ENCODE measurements at regions not wholly inside any gene's neighbourhood (a gene's known extent, or its start where the extent isn't known, plus 50 kb on each side); places are given as distances from the start of the nearest gene placed in this dataset.
A peak's percentile ranks its signal among the peaks of the same experiment; 100 is the strongest.

DNA sequence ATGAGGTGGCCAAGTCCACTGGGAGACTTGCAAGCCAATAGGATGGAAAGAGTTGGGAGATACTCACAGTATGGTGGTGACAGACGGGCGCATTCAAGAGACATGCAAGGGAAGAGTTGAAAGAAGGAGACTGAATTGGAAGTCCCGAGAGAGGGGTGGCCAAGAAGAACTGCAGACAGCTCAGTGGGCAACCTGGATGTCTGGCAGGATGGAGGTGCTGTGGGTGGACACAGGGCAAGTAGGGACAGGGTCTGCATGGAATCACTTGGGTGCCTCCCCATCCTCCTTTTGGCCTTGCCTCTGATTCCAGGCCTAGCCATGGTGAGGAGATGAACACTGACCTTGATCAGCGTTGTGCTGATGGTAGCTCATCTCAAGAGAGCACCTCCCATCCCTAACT lies 235.7 kb upstream of the COPS8 start:
- H3K36me3 ChIP-seq (ENCODE audit: control insufficient read depth, insufficient read depth, low read length): no peaks in the 10 kb centered on the region
- peaks cover 12% of the 10 kb centered on the region for H3K9me3 ChIP-seq (ENCODE audit: control insufficient read depth, insufficient read depth, low read depth, low read length)
- H3K27me3 ChIP-seq (ENCODE audit: control insufficient read depth, insufficient read depth, low read length): no peaks in the 10 kb centered on the region
- H3K9ac ChIP-seq (ENCODE audit: low read length): no peak overlapping the region
- peaks cover 33% of the 10 kb centered on the region for H3K4me1 ChIP-seq (ENCODE audit: control insufficient read depth, insufficient read depth, low read length)
- H3K27ac ChIP-seq (ENCODE audit: low read depth, low read length): no peak overlapping the region
- no peak overlapping the region for H3K4me3 ChIP-seq (ENCODE audit: low read depth, low read length)

DNA sequence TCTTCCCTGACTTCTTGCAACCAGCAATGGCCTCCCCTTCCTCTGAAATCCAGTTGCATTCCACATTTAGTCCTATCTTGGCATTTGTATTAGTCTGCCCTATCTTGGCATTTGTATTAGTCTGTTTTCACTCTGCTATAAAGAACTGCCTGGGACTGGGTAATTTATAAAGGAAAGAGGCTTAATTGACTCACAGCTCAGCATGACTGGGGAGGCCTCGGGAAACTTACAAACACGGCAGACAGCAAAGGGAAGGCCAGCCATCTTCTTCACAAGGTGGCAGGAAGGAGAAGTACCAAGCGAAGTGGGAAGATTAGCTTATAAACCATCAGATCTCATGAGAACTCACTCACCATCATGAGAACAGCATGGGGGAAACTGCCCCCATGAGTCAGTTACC lies 234.5 kb upstream of the COPS8 start:
- H3K27ac ChIP-seq (ENCODE audit: low read depth, low read length): no peak overlapping the region
- no peaks in the 10 kb centered on the region for H3K36me3 ChIP-seq (ENCODE audit: control insufficient read depth, insufficient read depth, low read length)
- H3K9ac ChIP-seq (ENCODE audit: low read length): no peak overlapping the region
- no peaks in the 10 kb centered on the region for H3K27me3 ChIP-seq (ENCODE audit: control insufficient read depth, insufficient read depth, low read length)
- peaks cover 7% of the 10 kb centered on the region for H3K9me3 ChIP-seq (ENCODE audit: control insufficient read depth, insufficient read depth, low read depth, low read length)
- peaks cover 37% of the 10 kb centered on the region for H3K4me1 ChIP-seq (ENCODE audit: control insufficient read depth, insufficient read depth, low read length)
- no peak overlapping the region for H3K4me3 ChIP-seq (ENCODE audit: low read depth, low read length)

DNA sequence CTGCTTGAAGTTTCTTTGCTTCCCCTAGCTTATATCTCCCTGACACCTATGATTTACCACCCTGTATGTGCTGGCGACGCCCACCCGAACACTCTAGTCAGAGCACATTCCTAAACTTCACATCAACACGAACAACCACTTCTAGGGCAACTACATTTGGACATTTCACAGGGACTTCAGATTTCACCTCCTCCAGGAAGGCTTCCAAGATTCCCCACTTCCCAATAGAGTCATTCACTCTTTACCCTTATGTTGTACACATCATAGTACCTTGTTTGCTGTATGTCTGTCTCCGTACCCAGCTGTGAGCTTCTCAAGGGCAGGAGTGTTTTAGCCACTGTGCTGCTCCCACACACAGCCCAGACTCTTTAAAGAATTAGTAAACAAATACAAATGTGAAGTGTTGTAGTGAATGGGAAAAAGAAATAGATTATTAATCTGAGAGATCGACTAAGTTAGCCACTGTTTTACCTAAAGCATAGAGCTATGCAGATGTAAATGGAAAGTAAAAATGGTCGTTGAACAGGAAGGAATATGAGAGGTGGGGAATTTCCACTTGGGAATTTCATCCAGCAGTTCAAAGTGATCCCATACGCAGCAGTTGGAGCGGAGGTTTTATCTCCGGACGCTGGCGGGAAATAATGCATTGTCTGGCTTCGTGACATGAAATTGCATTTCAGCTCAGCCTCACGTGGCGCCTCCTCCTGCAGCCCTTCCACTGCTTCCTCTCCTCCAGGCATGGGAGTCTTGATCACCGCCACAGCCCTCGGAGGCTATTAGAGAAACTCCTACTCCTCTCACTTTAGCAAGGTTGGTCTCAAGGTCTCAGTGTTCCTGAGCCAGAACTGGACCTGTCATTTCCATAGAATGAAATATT lies 233.4 kb upstream of the COPS8 start:
- Histone ChIP-seq H3K4me1 (ENCODE audit: control insufficient read depth, insufficient read depth, low read length) (peaks cover 39% of the 10 kb centered on the region), H3K9me3 (ENCODE audit: control insufficient read depth, insufficient read depth, low read depth, low read length) (peaks cover 7% of the 10 kb centered on the region), H3K36me3 (ENCODE audit: control insufficient read depth, insufficient read depth, low read length) (no peaks in the 10 kb centered on the region), H3K27ac (ENCODE audit: low read depth, low read length) (no peak overlapping the region), H3K27me3 (ENCODE audit: control insufficient read depth, insufficient read depth, low read length) (no peaks in the 10 kb centered on the region), H3K4me3 (ENCODE audit: low read depth, low read length) (no peak overlapping the region), H3K9ac (ENCODE audit: low read length) (no peak overlapping the region)

DNA sequence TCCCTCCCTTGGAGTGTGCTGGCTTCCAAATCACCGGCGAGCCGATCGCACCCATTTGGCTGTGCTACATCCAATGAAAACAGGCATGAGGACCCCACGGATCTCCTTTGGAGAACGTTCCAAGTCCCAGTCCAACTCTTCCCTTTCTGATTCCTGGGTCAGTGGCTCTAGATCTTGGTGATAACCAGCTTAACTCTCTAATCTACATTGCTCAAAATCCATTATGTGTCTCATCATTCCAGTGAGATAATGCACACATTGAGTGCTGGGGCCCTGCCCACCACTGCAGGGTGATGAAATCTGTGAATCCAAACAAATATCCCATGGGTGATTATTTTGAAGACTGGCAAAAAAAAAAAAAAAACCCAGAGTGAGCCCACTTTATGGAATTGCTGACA lies 232.7 kb upstream of the COPS8 start:
- no peak overlapping the region for H3K27ac ChIP-seq (ENCODE audit: low read depth, low read length)
- no peaks in the 10 kb centered on the region for H3K36me3 ChIP-seq (ENCODE audit: control insufficient read depth, insufficient read depth, low read length)
- no peak overlapping the region for H3K4me3 ChIP-seq (ENCODE audit: low read depth, low read length)
- no peak overlapping the region for H3K9ac ChIP-seq (ENCODE audit: low read length)
- no peaks in the 10 kb centered on the region for H3K27me3 ChIP-seq (ENCODE audit: control insufficient read depth, insufficient read depth, low read length)
- H3K4me1 ChIP-seq (ENCODE audit: control insufficient read depth, insufficient read depth, low read length): peaks cover 43% of the 10 kb centered on the region
- H3K9me3 ChIP-seq (ENCODE audit: control insufficient read depth, insufficient read depth, low read depth, low read length): peaks cover 7% of the 10 kb centered on the region

DNA sequence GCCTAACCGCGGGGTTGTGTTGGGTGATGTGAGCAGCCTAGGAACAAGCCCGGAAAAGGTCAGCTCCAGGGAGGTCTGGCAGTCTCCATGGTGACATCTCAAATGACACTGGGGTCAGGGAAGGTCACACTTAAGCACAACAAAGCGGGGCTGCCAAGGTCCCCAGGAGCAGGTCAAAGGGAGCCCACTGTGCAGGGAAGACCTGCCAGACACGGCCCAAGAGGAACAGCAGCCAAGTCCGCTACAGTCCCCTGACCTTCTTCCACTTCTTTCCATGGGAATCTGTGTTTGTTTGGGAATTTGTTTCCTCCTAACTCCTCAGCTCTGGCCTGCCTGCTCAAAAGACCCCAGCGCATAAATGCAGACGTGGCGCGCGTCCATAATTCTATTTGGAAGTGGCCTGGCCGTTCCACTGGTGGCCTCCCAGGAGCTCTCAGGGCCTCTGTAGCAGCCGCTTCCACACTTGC lies 232.1 kb upstream of the COPS8 start:
- Histone ChIP-seq H3K4me3 (ENCODE audit: low read depth, low read length) (no peak overlapping the region), H3K27me3 (ENCODE audit: control insufficient read depth, insufficient read depth, low read length) (no peaks in the 10 kb centered on the region), H3K9ac (ENCODE audit: low read length) (no peak overlapping the region), H3K27ac (ENCODE audit: low read depth, low read length) (no peak overlapping the region), H3K4me1 (ENCODE audit: control insufficient read depth, insufficient read depth, low read length) (peaks cover 40% of the 10 kb centered on the region), H3K36me3 (ENCODE audit: control insufficient read depth, insufficient read depth, low read length) (no peaks in the 10 kb centered on the region), H3K9me3 (ENCODE audit: control insufficient read depth, insufficient read depth, low read depth, low read length) (peaks cover 7% of the 10 kb centered on the region)

DNA sequence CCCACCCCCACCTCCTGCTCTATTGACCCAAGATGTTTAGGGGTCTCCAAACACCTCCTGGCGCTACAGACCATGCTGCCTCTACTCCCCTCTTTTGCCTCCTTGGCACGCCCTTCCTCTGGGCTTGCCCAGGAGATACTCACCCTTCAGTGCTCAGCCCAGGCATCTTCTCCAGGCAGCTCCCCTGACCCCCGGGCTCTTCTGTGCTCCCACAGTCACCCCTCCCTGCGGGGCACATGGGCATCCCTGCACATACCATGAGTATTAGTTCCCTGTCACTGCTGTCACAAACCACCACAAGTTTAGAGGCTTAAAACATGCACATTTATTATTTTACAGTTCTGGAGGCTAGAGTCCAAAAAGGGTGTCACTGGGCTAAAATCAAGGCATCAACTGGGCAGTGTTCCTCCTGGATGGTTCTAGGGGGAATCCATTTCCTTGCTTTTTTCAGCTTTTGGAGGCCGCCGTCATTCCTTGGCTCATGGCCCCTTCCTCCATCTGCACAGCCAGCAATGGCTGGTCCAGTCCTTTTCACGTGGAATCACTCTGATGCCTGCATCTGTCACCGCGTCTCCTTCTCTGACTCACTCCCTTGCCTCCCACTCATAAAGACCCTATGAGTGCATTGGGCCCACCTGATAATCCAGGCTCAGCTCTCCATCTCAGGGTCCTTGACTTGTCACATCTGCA lies 230.4 kb upstream of the COPS8 start:
- Histone ChIP-seq H3K9ac (ENCODE audit: low read length) (no peak overlapping the region), H3K9me3 (ENCODE audit: control insufficient read depth, insufficient read depth, low read depth, low read length) (peaks cover 7% of the 10 kb centered on the region), H3K36me3 (ENCODE audit: control insufficient read depth, insufficient read depth, low read length) (no peaks in the 10 kb centered on the region), H3K4me1 (ENCODE audit: control insufficient read depth, insufficient read depth, low read length) (peaks cover 44% of the 10 kb centered on the region), H3K27me3 (ENCODE audit: control insufficient read depth, insufficient read depth, low read length) (no peaks in the 10 kb centered on the region), H3K4me3 (ENCODE audit: low read depth, low read length) (no peak overlapping the region), H3K27ac (ENCODE audit: low read depth, low read length) (no peak overlapping the region)

DNA sequence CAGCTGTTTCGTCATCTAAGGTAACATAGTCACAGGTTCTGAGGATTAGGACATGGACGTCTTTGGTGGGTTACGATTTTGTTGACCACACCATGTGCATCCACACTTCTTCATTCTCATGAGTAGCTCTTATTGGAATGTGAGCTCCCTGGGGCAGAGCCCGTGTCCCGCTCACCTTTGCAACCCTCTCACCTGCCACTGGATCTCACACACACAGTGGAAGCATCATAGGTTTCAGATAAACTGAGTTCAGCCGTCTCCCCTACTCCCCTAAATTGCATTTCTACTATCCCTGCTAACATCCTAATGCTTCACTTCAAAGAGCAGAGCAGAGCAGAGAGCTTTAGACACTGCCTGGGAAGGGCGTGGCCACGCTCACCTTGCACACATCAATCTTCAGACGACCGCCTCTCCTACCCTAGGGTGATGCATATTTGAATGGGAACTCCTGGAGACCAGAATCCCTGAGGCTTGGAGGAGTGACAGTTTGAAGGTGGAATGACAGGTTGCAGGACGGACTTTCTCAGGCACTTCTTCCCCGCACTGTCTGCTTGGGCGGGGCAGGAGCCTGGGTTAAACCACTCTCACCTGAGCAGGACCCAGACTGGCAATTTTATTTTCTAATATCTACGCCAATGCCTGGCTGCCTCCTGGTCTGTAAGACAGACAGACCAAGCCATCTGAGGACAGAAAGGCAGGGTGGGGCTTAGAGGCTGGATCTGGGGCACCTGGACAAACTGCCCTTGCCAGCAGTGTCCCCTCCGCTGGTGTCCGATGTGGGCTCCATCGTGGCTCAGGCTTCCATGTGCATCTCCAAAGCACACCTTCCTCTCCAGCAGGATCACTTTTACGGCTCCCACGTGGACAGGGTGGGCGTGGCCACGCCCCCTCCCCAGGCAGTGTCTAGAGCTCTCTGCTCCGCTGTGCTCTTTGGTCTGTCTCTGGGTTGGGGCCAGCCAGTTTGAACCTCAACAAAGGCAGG lies 229.5 kb upstream of the COPS8 start:
- H3K27me3 ChIP-seq (ENCODE audit: control insufficient read depth, insufficient read depth, low read length): no peaks in the 10 kb centered on the region
- H3K9ac ChIP-seq (ENCODE audit: low read length): no peak overlapping the region
- no peak overlapping the region for H3K27ac ChIP-seq (ENCODE audit: low read depth, low read length)
- H3K9me3 ChIP-seq (ENCODE audit: control insufficient read depth, insufficient read depth, low read depth, low read length): peaks cover 7% of the 10 kb centered on the region
- no peak overlapping the region for H3K4me3 ChIP-seq (ENCODE audit: low read depth, low read length)
- H3K4me1 ChIP-seq (ENCODE audit: control insufficient read depth, insufficient read depth, low read length): peaks cover 52% of the 10 kb centered on the region
- H3K36me3 ChIP-seq (ENCODE audit: control insufficient read depth, insufficient read depth, low read length): no peaks in the 10 kb centered on the region

DNA sequence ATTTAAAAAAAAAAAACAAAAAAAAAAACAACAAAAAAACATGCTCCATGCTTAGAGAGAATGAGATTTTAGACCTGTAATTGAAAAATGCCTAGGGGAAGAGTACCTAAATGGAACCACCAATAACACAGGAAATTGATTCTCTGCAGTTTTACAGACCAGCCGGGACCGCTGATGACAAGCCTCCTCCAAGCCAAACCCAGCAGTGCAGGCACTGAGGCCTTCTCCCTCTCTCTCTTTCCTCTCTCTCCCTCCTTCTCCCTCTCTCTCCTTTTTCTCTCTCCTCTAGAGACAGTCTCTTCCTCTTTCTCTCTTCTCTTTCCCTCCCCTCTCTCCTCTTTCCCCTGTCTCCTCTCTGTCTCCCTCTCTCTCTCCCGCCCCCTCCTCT lies 228.8 kb upstream of the COPS8 start:
- Histone ChIP-seq H3K27ac (ENCODE audit: low read depth, low read length) (no peak overlapping the region), H3K9me3 (ENCODE audit: control insufficient read depth, insufficient read depth, low read depth, low read length) (peaks cover 7% of the 10 kb centered on the region), H3K4me1 (ENCODE audit: control insufficient read depth, insufficient read depth, low read length) (peaks cover 52% of the 10 kb centered on the region), H3K4me3 (ENCODE audit: low read depth, low read length) (no peak overlapping the region; the same call in 1 of the 2 replicates), H3K27me3 (ENCODE audit: control insufficient read depth, insufficient read depth, low read length) (no peaks in the 10 kb centered on the region), H3K9ac (ENCODE audit: low read length) (peak overlapping the region; percentile 8), H3K36me3 (ENCODE audit: control insufficient read depth, insufficient read depth, low read length) (no peaks in the 10 kb centered on the region)

DNA sequence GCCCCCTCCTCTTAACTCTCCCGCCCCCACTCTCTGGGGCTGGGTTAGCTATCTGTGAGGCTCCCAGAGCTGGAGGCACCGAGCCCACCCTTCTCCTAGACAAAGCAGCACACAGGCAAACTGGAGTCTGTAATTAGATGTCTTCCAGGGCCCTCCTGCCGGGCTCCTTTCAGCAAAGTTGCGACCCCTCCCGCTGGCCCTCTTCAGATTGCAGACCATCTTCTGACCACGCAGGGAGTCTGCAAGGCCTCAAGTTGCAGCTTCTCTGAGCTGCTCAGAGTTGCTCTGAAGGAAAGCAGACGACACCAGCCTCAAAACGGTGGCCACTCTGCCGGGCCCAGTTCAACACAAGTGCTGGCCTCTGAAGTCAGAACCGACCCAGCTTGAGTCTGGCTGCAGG lies 228.4 kb upstream of the COPS8 start:
- no peak overlapping the region for H3K27ac ChIP-seq (ENCODE audit: low read depth, low read length)
- no peaks in the 10 kb centered on the region for H3K36me3 ChIP-seq (ENCODE audit: control insufficient read depth, insufficient read depth, low read length)
- H3K9ac ChIP-seq (ENCODE audit: low read length): no peak overlapping the region
- no peak overlapping the region for H3K4me3 ChIP-seq (ENCODE audit: low read depth, low read length)
- H3K27me3 ChIP-seq (ENCODE audit: control insufficient read depth, insufficient read depth, low read length): no peaks in the 10 kb centered on the region
- peaks cover 52% of the 10 kb centered on the region for H3K4me1 ChIP-seq (ENCODE audit: control insufficient read depth, insufficient read depth, low read length)
- H3K9me3 ChIP-seq (ENCODE audit: control insufficient read depth, insufficient read depth, low read depth, low read length): peaks cover 7% of the 10 kb centered on the region

DNA sequence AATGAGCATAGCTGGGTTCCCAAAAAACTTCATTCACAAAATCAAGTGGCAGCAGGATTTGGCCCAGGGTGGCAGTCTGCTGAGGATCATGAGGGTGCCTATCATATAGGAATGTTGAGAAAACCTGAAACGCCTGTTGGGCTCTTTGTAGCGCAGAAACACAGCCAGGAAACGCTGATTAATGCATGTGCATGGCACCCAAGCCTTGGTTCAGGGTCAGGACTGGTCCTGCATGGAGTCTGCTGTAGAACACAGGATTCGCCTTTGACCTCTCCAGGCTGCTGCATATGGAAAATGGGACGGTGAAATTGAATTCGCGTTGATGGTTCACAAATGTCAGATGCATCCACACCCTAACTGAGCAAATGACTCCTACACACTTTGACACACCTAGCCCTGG lies 227.9 kb upstream of the COPS8 start:
- Histone ChIP-seq H3K9me3 (ENCODE audit: control insufficient read depth, insufficient read depth, low read depth, low read length) (peaks cover 7% of the 10 kb centered on the region), H3K4me1 (ENCODE audit: control insufficient read depth, insufficient read depth, low read length) (peaks cover 48% of the 10 kb centered on the region), H3K9ac (ENCODE audit: low read length) (no peak overlapping the region), H3K27ac (ENCODE audit: low read depth, low read length) (no peak overlapping the region), H3K27me3 (ENCODE audit: control insufficient read depth, insufficient read depth, low read length) (no peaks in the 10 kb centered on the region), H3K36me3 (ENCODE audit: control insufficient read depth, insufficient read depth, low read length) (no peaks in the 10 kb centered on the region), H3K4me3 (ENCODE audit: low read depth, low read length) (no peak overlapping the region)
